Adrenal gland (tissue), 5 donors: ENCODE measurements at regions not wholly inside any gene's neighbourhood (a gene's known extent, or its start where the extent isn't known, plus 50 kb on each side); places are given as distances from the start of the nearest gene placed in this dataset.

Experiments used
- POLR2A ChIP-seq, 2 donors: fragments of 450-650 bp; IDR thresholded peaks; one replicate each; pipeline ENCODE4 v1.6.1; 2017; ENCODE audit warnings: antibody characterized with exemption in 2 of 2, mild to moderate bottlenecking in 2 of 2, moderate library complexity in 1 of 2
- TF ChIP-seq, protein P1 (sequence below), 6 experiments: fragments of 450-650 bp in 4 of 6; fragments of 200-600 bp in 2 of 6; sonication (generic) in 1 of 6; IDR thresholded peaks; 1 replicate in 5 of 6; 2 replicates in 1 of 6; pipeline versions ENCODE4 v1.5.1 to v1.8.0; 2016 to 2021; ENCODE audit warnings: antibody characterized with exemption in 6 of 6, mild to moderate bottlenecking in 2 of 6, moderate library complexity in 1 of 6
- donor health status: DM: no; HTN: no; CAD: no.

- TF ChIP-seq, protein P1, sequence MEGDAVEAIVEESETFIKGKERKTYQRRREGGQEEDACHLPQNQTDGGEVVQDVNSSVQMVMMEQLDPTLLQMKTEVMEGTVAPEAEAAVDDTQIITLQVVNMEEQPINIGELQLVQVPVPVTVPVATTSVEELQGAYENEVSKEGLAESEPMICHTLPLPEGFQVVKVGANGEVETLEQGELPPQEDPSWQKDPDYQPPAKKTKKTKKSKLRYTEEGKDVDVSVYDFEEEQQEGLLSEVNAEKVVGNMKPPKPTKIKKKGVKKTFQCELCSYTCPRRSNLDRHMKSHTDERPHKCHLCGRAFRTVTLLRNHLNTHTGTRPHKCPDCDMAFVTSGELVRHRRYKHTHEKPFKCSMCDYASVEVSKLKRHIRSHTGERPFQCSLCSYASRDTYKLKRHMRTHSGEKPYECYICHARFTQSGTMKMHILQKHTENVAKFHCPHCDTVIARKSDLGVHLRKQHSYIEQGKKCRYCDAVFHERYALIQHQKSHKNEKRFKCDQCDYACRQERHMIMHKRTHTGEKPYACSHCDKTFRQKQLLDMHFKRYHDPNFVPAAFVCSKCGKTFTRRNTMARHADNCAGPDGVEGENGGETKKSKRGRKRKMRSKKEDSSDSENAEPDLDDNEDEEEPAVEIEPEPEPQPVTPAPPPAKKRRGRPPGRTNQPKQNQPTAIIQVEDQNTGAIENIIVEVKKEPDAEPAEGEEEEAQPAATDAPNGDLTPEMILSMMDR (IDR thresholded peaks at IDR 0.05) = no peak
- TF ChIP-seq POLR2A (IDR thresholded peaks at IDR 0.05) = no peak
These were observed 235.2 kb downstream of the KCNRG start for GRCh38 chr13:50250401-50250800.
